Thyroid gland (tissue), 4 donors: ENCODE measurements at regions not wholly inside any gene's neighbourhood (a gene's known extent, or its start where the extent isn't known, plus 50 kb on each side); places are given as distances from the start of the nearest gene placed in this dataset.
A peak's percentile ranks its signal among the peaks of the same experiment; 100 is the strongest.

Source experiments
- DNase-seq, 2 donors: peaks; one replicate each; pipeline ENCODE4 v3.0.0-alpha.2; 2019
- H3K27ac ChIP-seq, 3 donors: fragments of 200-600 bp; sonication (generic); 1 replicate in 2 of 3; 2 replicates in 1 of 3; pipeline ENCODE4 v1.5.1; 2016 to 2019; ENCODE audit warnings: mild to moderate bottlenecking in 1 of 3, moderate library complexity in 1 of 3
- H3K27me3 ChIP-seq: fragments of 200-600 bp; sonication (generic); one replicate; pipeline ENCODE4 v1.5.1; 2019
- H3K36me3 ChIP-seq, 2 donors: fragments of 200-600 bp; sonication (generic); one replicate each; pipeline ENCODE4 v1.5.1; 2016 to 2019
- H3K4me1 ChIP-seq, 2 donors: fragments of 200-600 bp; sonication (generic); one replicate each; pipeline ENCODE4 v1.5.1; 2017 to 2019
- H3K4me3 ChIP-seq, 3 donors: fragments of 200-600 bp; sonication (generic); replicated peaks in 1 of 3; 1 replicate in 2 of 3; 2 replicates in 1 of 3; pipeline ENCODE4 v1.5.1; 2016; ENCODE audit warnings: mild to moderate bottlenecking in 1 of 3
- H3K9me3 ChIP-seq: fragments of 200-600 bp; sonication (generic); one replicate; pipeline ENCODE4 v1.5.1; 2017
- CTCF ChIP-seq, 6 experiments: fragments of 200-600 bp in 3 of 6; fragments of 450-650 bp in 3 of 6; sonication (generic) in 3 of 6; IDR thresholded peaks; one replicate each; pipeline ENCODE4 v1.5.1; 2016 to 2019; ENCODE audit warnings: antibody characterized with exemption in 6 of 6, mild to moderate bottlenecking in 2 of 6, inconsistent platforms in 1 of 6, moderate library complexity in 1 of 6
- POLR2A ChIP-seq, 2 donors: fragments of 450-650 bp; IDR thresholded peaks; one replicate each; pipeline ENCODE4 v1.6.1; 2017; ENCODE audit warnings: antibody characterized with exemption in 2 of 2, mild to moderate bottlenecking in 2 of 2, moderate library complexity in 1 of 2
- WGBS, 2 donors: methylation state at CpG; one replicate each; pipeline ENCODE4 v1.1.5; 2017; 5-methylcytosine and 5-hydroxymethylcytosine counted together
- intact Hi-C: fragments of 100-400 bp; cut with DNase I; formaldehyde crosslinking; loops from one replicate; pipeline ENCODE4 v1.15.1; 2023

GRCh38 chr11:116386118-116386699 lies 386.6 kb downstream of the BUD13 start:
- intact Hi-C loops: no loop called here
- no peaks in the 10 kb centered on the region for H3K9me3 ChIP-seq
- no peaks in the 10 kb centered on the region for H3K36me3 ChIP-seq
- H3K4me3 ChIP-seq: no peak overlapping the region
- no peak for TF ChIP-seq POLR2A (IDR thresholded peaks at IDR 0.05)
- no peak for TF ChIP-seq CTCF (IDR thresholded peaks at IDR 0.05)
- H3K27me3 ChIP-seq: no peaks in the 10 kb centered on the region
- WGBS, 2 donors: 90 to 93% methylated on average over 6 to 8 of the region's 9 CpGs
- DNase-seq: no peak
- no peaks in the 10 kb centered on the region for H3K4me1 ChIP-seq
- no peak overlapping the region for H3K27ac ChIP-seq

- intact Hi-C loops: no loop called here
- 91 to 100% methylated on average over 2 to 4 of the region's 4 CpGs for WGBS, 2 donors
Observed at GRCh38 chr11:116384876-116385275, 387.9 kb downstream of the BUD13 start.

GRCh38 chr11:116384407-116384806 lies 388.4 kb downstream of the BUD13 start:
- TF ChIP-seq CTCF (IDR thresholded peaks at IDR 0.05) (no peak), POLR2A (IDR thresholded peaks at IDR 0.05) (no peak)
- no peaks in the 10 kb centered on the region for H3K27me3 ChIP-seq
- no peak overlapping the region for H3K4me3 ChIP-seq
- H3K4me1 ChIP-seq: no peaks in the 10 kb centered on the region
- H3K9me3 ChIP-seq: no peaks in the 10 kb centered on the region
- H3K27ac ChIP-seq: no peak overlapping the region
- DNase-seq: no peak
- 67% methylated on average over 5 of the region's 5 CpGs for WGBS, 2 donors
- intact Hi-C loops: no loop called here
- no peaks in the 10 kb centered on the region for H3K36me3 ChIP-seq

More at GRCh38 chr11:116384876-116385275, 387.9 kb downstream of the BUD13 start:
- no peak for DNase-seq
- H3K4me1 ChIP-seq: no peaks in the 10 kb centered on the region
- no peak overlapping the region for H3K27ac ChIP-seq
- H3K4me3 ChIP-seq: no peak overlapping the region
- no peaks in the 10 kb centered on the region for H3K36me3 ChIP-seq
- H3K9me3 ChIP-seq: no peaks in the 10 kb centered on the region
- TF ChIP-seq CTCF (IDR thresholded peaks at IDR 0.05): no peak
- no peak for TF ChIP-seq POLR2A (IDR thresholded peaks at IDR 0.05)
- no peaks in the 10 kb centered on the region for H3K27me3 ChIP-seq

GRCh38 chr11:116379185-116379828 lies 393.5 kb downstream of the BUD13 start:
- Histone ChIP-seq H3K27ac (no peak overlapping the region), H3K36me3 (no peaks in the 10 kb centered on the region), H3K4me3 (no peak overlapping the region), H3K27me3 (no peaks in the 10 kb centered on the region), H3K4me1 (no peaks in the 10 kb centered on the region), H3K9me3 (no peaks in the 10 kb centered on the region)
- TF ChIP-seq POLR2A (IDR thresholded peaks at IDR 0.05): no peak
- no peak for TF ChIP-seq CTCF (IDR thresholded peaks at IDR 0.05)
- 37 to 39% methylated on average over 7 of the region's 7 CpGs for WGBS, 2 donors
- intact Hi-C loops: no loop called here
- peak; percentile 32 to 58 for DNase-seq

GRCh38 chr11:116376547-116376946 lies 396.2 kb downstream of the BUD13 start:
- WGBS, 2 donors: 29 to 43% methylated on average over 1 of the region's 1 CpG
- TF ChIP-seq CTCF (IDR thresholded peaks at IDR 0.05) (no peak), POLR2A (IDR thresholded peaks at IDR 0.05) (no peak)

More at GRCh38 chr11:116376547-116376946, 396.2 kb downstream of the BUD13 start:
- no peak for DNase-seq
- Histone ChIP-seq H3K27ac (no peak overlapping the region), H3K36me3 (no peaks in the 10 kb centered on the region), H3K9me3 (no peaks in the 10 kb centered on the region), H3K4me1 (no peaks in the 10 kb centered on the region), H3K27me3 (no peaks in the 10 kb centered on the region), H3K4me3 (no peak overlapping the region)
- intact Hi-C loops: no loop called here
